ENCODE measurements at regions not wholly inside any gene's neighbourhood (a gene's known extent, or its start where the extent isn't known, plus 50 kb on each side); places are given as distances from the start of the nearest gene placed in this dataset.

DNA sequence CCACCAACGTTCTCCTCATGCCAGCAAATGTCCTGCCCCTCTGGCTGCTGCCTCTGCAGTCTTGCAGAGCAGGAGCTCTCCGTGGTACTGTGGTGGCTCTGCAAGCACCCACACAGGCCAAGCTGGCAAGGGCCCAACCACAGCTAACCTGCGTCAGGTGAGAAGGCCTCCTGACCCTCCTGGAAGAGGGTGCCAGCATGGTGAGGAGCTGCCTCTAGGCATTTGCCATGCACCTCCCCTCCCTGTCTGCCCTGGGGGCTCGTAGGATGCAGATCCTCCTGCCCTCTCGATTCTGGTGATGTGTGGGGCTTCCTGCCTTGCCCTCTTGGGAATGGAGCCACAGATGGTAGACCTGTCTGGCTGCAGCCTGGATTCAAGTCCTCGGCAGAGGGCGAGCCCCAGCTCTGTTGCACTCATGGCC lies 1408.8 kb downstream of the TBC1D22A start (continued):
- TF ChIP-seq, protein P1, sequence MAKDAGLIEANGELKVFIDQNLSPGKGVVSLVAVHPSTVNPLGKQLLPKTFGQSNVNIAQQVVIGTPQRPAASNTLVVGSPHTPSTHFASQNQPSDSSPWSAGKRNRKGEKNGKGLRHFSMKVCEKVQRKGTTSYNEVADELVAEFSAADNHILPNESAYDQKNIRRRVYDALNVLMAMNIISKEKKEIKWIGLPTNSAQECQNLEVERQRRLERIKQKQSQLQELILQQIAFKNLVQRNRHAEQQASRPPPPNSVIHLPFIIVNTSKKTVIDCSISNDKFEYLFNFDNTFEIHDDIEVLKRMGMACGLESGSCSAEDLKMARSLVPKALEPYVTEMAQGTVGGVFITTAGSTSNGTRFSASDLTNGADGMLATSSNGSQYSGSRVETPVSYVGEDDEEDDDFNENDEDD (CRISPR knock-in tag; IDR thresholded peaks at IDR 0.05; ENCODE audit: borderline replicate concordance): no peak

DNA sequence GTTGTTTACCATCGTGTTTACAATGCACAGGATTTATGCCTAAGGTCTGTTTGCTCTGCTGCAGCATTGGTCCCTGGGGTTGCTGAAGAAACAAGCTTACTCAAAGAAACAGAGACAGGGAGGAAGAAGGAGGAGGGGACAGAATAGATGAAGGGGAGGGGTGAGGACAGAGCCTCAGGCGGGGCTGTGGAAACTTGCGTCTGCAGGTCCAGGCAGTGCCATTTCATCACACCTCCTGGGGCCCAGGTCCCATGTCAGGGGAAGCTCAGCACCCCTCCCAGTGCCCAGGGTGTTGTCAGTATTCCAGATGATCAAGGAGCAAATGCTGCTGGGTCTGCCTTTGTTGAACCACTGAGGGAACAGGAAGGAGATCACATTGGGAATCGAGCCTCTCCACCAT lies 1406.8 kb downstream of the TBC1D22A start:
- Histone ChIP-seq H2AFZ (ENCODE audit: low read length) (no peak overlapping the region), H3K27me3 (ENCODE audit: control insufficient read depth in 1 of 2, insufficient read depth in 2 of 2, low read length in 2 of 2) (no peaks in the 10 kb centered on the region; a peak in 2 of 5 replicates), H3K9ac (ENCODE audit: insufficient read depth, low read depth, low read length) (no peak overlapping the region), H3K4me2 (ENCODE audit: low read depth, low read length) (no peak overlapping the region), H4K20me1 (ENCODE audit: insufficient read depth, low read length) (no peaks in the 10 kb centered on the region), H3K36me3 (replicated peaks in 1 of 2; ENCODE audit: control insufficient read depth in 1 of 2, insufficient read depth in 2 of 2, low read length in 2 of 2) (no peaks in the 10 kb centered on the region), H3K9me3 (ENCODE audit: low read length) (no peaks in the 10 kb centered on the region), H3K27ac (ENCODE audit: extremely low read length, insufficient read depth, low read length) (no peak overlapping the region), H3K4me1 (ENCODE audit: insufficient read depth, low read length) (no peaks in the 10 kb centered on the region), H3K4me3 (replicated peaks in 1 of 3; ENCODE audit: insufficient read depth in 1 of 3, low read depth in 2 of 3, low read length in 3 of 3) (no peak overlapping the region), H3K79me2 (ENCODE audit: insufficient read depth, low read length) (no peaks in the 10 kb centered on the region)
- no peak for FAIRE-seq
- intact Hi-C loops (cut with micrococcal nuclease; ENCODE audit: unreplicated experiment) (no loop called here), in situ Hi-C loops (cut with HindIII; ENCODE audit: extremely low pct_ligation_motif_present, low pct_unique_long_range_greater_than_20kb) (no loop called here)
- ChIA-PET POLR2A (no interaction called here), CTCF (ENCODE audit: low intra/inter-chr PET ratio, low total read pairs) (no interaction called here)
- 4% methylated on average over 4 of the region's 4 CpGs for WGBS (ENCODE audit: low lambda C conversion rate)
- ATAC-seq: no peak
- DNase-seq (ENCODE audit: low spot score): no peak
- no TSS peak for BruUV-seq (replicated peaks)
- TF ChIP-seq, protein P2, sequence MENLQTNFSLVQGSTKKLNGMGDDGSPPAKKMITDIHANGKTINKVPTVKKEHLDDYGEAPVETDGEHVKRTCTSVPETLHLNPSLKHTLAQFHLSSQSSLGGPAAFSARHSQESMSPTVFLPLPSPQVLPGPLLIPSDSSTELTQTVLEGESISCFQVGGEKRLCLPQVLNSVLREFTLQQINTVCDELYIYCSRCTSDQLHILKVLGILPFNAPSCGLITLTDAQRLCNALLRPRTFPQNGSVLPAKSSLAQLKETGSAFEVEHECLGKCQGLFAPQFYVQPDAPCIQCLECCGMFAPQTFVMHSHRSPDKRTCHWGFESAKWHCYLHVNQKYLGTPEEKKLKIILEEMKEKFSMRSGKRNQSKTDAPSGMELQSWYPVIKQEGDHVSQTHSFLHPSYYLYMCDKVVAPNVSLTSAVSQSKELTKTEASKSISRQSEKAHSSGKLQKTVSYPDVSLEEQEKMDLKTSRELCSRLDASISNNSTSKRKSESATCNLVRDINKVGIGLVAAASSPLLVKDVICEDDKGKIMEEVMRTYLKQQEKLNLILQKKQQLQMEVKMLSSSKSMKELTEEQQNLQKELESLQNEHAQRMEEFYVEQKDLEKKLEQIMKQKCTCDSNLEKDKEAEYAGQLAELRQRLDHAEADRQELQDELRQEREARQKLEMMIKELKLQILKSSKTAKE (CRISPR knock-in tag; IDR thresholded peaks at IDR 0.05; ENCODE audit: borderline replicate concordance): no peak
- TF ChIP-seq MBD4 (IDR thresholded peaks at IDR 0.05; ENCODE audit: borderline replicate concordance, low read length) (no peak), ZNF224 (CRISPR knock-in tag; IDR thresholded peaks at IDR 0.05) (no peak), CBX5 (CRISPR knock-in tag; IDR thresholded peaks at IDR 0.05; ENCODE audit: borderline replicate concordance) (no peak)
- TF ChIP-seq, protein P3, sequence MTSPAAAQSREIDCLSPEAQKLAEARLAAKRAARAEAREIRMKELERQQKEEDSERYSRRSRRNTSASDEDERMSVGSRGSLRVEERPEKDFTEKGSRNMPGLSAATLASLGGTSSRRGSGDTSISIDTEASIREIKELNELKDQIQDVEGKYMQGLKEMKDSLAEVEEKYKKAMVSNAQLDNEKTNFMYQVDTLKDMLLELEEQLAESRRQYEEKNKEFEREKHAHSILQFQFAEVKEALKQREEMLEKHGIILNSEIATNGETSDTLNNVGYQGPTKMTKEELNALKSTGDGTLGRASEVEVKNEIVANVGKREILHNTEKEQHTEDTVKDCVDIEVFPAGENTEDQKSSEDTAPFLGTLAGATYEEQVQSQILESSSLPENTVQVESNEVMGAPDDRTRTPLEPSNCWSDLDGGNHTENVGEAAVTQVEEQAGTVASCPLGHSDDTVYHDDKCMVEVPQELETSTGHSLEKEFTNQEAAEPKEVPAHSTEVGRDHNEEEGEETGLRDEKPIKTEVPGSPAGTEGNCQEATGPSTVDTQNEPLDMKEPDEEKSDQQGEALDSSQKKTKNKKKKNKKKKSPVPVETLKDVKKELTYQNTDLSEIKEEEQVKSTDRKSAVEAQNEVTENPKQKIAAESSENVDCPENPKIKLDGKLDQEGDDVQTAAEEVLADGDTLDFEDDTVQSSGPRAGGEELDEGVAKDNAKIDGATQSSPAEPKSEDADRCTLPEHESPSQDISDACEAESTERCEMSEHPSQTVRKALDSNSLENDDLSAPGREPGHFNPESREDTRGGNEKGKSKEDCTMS (CRISPR knock-in tag; conservative IDR thresholded peaks at IDR 0.05): no peak
- TF ChIP-seq, protein P4, sequence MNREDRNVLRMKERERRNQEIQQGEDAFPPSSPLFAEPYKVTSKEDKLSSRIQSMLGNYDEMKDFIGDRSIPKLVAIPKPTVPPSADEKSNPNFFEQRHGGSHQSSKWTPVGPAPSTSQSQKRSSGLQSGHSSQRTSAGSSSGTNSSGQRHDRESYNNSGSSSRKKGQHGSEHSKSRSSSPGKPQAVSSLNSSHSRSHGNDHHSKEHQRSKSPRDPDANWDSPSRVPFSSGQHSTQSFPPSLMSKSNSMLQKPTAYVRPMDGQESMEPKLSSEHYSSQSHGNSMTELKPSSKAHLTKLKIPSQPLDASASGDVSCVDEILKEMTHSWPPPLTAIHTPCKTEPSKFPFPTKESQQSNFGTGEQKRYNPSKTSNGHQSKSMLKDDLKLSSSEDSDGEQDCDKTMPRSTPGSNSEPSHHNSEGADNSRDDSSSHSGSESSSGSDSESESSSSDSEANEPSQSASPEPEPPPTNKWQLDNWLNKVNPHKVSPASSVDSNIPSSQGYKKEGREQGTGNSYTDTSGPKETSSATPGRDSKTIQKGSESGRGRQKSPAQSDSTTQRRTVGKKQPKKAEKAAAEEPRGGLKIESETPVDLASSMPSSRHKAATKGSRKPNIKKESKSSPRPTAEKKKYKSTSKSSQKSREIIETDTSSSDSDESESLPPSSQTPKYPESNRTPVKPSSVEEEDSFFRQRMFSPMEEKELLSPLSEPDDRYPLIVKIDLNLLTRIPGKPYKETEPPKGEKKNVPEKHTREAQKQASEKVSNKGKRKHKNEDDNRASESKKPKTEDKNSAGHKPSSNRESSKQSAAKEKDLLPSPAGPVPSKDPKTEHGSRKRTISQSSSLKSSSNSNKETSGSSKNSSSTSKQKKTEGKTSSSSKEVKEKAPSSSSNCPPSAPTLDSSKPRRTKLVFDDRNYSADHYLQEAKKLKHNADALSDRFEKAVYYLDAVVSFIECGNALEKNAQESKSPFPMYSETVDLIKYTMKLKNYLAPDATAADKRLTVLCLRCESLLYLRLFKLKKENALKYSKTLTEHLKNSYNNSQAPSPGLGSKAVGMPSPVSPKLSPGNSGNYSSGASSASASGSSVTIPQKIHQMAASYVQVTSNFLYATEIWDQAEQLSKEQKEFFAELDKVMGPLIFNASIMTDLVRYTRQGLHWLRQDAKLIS (CRISPR knock-in tag; IDR thresholded peaks at IDR 0.05): no peak

All from HepG2 (cell line).